Lung (tissue), 11 donors: ENCODE measurements at regions not wholly inside any gene's neighbourhood (a gene's known extent, or its start where the extent isn't known, plus 50 kb on each side); places are given as distances from the start of the nearest gene placed in this dataset.

Experiments
- ATAC-seq: fragments of 200-7000 bp; cut with Tn5 transposase; one replicate; pipeline ENCODE4 v1.9.1; 2020; ENCODE audit warnings: moderate number of reproducible peaks; ENCODE audit not compliant: insufficient read depth, low FRiP score
- DNase-seq, 3 donors: peaks; one replicate each; pipeline ENCODE4 v3.0.0-alpha.2; 2013 to 2017
- H3K27ac ChIP-seq, 2 donors: one replicate each; pipeline ENCODE4 v1.5.1; 2013; ENCODE audit warnings: mild to moderate bottlenecking in 2 of 2, moderate library complexity in 2 of 2, control low read depth in 1 of 2, inconsistent platforms in 1 of 2, low read depth in 1 of 2, low read length in 1 of 2
- H3K27me3 ChIP-seq, 3 donors: one replicate each; pipeline ENCODE4 v1.5.1; 2013; ENCODE audit warnings: low read length in 2 of 3; ENCODE audit not compliant: control insufficient read depth in 3 of 3, insufficient read depth in 3 of 3
- H3K36me3 ChIP-seq, 4 donors: one replicate each; pipeline ENCODE4 v1.5.1; 2013; ENCODE audit warnings: low read length in 4 of 4, mild to moderate bottlenecking in 1 of 4, moderate library complexity in 1 of 4; ENCODE audit not compliant: control insufficient read depth in 4 of 4, insufficient read depth in 4 of 4
- H3K4me1 ChIP-seq, 5 donors: one replicate each; pipeline ENCODE4 v1.5.1; 2013; ENCODE audit warnings: low read length in 5 of 5, mild to moderate bottlenecking in 2 of 5, moderate library complexity in 1 of 5; ENCODE audit not compliant: control insufficient read depth in 5 of 5, insufficient read depth in 5 of 5
- H3K4me3 ChIP-seq: one replicate; pipeline ENCODE4 v1.5.1; 2013; ENCODE audit warnings: mild to moderate bottlenecking, control low read depth, moderate library complexity
- H3K9ac ChIP-seq, 2 donors: one replicate each; pipeline ENCODE4 v1.5.1; 2013; ENCODE audit warnings: low read length in 2 of 2, control low read depth in 1 of 2; ENCODE audit not compliant: insufficient read depth in 1 of 2
- H3K9me3 ChIP-seq, 4 donors: one replicate each; pipeline ENCODE4 v1.5.1; 2013; ENCODE audit warnings: low read length in 3 of 4, mild to moderate bottlenecking in 1 of 4, moderate library complexity in 1 of 4; ENCODE audit not compliant: control insufficient read depth in 4 of 4, insufficient read depth in 3 of 4
- WGBS, 2 donors: extraction: QIAGEN DNeasy Blood & Tissue Kit; methylation state at CpG; one replicate each; pipeline ENCODE4 v1.1.7; 2013; 5-methylcytosine and 5-hydroxymethylcytosine counted together
- TF ChIP-seq, protein P1 (sequence below): IDR thresholded peaks from 2 replicates; pipeline ENCODE4 v1.5.1; 2012; ENCODE audit warnings: mild to moderate bottlenecking; ENCODE audit errors: control extremely low read depth, extremely low read depth
- donor health status: control.
- donor health status: control.
- donor health status: Bipolar disorder and iron deficiency.
- donor health status: healthy.
- donor health status: DM: yes; HTN: yes; CAD: no.

DNA sequence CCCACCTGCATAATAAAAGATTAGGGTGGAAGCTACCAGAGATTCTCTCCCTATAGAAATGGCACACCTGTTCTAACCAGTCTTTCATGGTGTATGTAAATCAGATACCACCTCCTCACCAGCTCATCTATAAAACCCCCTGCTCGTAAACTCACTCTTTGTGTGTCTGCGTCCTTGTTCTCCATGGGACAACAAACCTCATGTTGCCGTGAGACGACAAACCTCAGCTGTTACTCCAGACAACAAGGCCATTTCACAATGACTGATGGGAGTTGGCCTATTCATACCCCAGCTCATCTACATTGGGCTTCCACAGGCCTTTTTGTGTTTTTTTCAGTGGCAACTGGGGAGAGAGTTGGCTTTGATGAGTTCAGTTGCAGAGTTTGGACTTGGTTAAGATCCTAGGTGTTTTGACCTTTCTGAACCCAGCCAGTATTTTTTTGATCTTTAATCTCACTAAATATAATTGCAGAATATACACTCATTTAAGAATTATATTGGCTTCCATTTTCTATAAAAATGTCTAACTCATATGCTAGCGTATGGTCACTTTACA, 96.6 kb upstream of the LRIG1 start:
- Histone ChIP-seq H3K4me1 (peaks cover 0 to 6% (median 4%) of the 10 kb centered on the region in 5 donors), H3K9ac (no peak overlapping the region), H3K27ac (no peak overlapping the region), H3K9me3 (no peaks in the 10 kb centered on the region), H3K4me3 (no peak overlapping the region), H3K36me3 (no peaks in the 10 kb centered on the region), H3K27me3 (no peaks in the 10 kb centered on the region)
- ATAC-seq (no peak), DNase-seq (no peak)
- WGBS, 2 donors, result 86 to 92% methylated on average over 5 of the region's 5 CpGs
- TF ChIP-seq, protein P1, sequence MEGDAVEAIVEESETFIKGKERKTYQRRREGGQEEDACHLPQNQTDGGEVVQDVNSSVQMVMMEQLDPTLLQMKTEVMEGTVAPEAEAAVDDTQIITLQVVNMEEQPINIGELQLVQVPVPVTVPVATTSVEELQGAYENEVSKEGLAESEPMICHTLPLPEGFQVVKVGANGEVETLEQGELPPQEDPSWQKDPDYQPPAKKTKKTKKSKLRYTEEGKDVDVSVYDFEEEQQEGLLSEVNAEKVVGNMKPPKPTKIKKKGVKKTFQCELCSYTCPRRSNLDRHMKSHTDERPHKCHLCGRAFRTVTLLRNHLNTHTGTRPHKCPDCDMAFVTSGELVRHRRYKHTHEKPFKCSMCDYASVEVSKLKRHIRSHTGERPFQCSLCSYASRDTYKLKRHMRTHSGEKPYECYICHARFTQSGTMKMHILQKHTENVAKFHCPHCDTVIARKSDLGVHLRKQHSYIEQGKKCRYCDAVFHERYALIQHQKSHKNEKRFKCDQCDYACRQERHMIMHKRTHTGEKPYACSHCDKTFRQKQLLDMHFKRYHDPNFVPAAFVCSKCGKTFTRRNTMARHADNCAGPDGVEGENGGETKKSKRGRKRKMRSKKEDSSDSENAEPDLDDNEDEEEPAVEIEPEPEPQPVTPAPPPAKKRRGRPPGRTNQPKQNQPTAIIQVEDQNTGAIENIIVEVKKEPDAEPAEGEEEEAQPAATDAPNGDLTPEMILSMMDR, result no peak

DNA sequence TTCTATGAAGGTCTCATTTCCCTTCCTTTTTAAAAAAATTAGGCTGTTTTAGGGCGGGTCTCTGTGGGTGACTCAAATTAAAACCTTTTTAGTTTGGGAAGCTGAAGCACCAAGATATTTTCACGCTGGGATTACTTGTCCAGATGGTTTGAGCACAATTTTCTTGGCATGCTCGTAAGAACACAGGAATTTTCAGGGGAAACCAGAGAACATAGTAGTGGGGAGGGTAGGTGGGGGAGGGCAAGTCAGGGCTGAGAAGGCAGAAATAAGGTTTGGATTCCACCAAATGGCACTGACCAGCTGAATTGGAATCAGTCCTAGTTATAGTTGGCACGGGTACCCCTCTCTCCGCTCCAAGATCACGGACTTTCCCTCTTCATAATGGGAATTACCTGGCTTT, 97.3 kb upstream of the LRIG1 start:
- Histone ChIP-seq H3K9ac (no peak overlapping the region), H3K4me3 (no peak overlapping the region), H3K27ac (no peak overlapping the region), H3K9me3 (no peaks in the 10 kb centered on the region), H3K36me3 (no peaks in the 10 kb centered on the region), H3K27me3 (no peaks in the 10 kb centered on the region), H3K4me1 (peaks cover 0 to 4% (median 0%) of the 10 kb centered on the region in 5 donors)
- no peak for DNase-seq
- no peak for ATAC-seq
- TF ChIP-seq, protein P1, result no peak
- 80 to 87% methylated on average over 6 of the region's 6 CpGs for WGBS, 2 donors

DNA sequence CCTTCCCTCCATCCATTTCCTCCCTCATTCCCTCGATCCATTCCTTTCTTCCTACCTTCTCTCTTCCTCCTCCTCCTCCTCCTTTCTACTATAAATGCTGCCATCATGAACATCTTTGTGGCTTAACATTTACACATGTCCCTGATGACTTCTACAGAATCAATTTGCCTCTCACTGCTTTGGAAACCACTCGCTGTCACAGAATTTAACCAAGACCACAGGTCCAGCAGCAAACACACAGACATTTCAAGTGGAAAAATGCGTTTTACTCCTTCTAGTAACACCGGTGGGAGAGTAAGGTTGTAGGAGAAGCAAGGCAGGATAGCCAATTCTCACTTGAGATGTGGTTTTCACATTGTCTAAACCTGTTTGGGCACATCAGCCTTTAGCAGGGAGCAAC, 101.4 kb upstream of the LRIG1 start:
- no peaks in the 10 kb centered on the region for H3K9me3 ChIP-seq
- no peaks in the 10 kb centered on the region for H3K27me3 ChIP-seq
- WGBS, 2 donors, result 75 to 92% methylated on average over 4 of the region's 4 CpGs
- no peak overlapping the region for H3K27ac ChIP-seq
- H3K9ac ChIP-seq, result no peak overlapping the region
- H3K4me3 ChIP-seq, result no peak overlapping the region
- TF ChIP-seq, protein P1, result no peak
- no peak for DNase-seq
- H3K36me3 ChIP-seq, result no peaks in the 10 kb centered on the region
- peaks cover 0 to 4% (median 0%) of the 10 kb centered on the region in 5 donors for H3K4me1 ChIP-seq
- ATAC-seq, result no peak

DNA sequence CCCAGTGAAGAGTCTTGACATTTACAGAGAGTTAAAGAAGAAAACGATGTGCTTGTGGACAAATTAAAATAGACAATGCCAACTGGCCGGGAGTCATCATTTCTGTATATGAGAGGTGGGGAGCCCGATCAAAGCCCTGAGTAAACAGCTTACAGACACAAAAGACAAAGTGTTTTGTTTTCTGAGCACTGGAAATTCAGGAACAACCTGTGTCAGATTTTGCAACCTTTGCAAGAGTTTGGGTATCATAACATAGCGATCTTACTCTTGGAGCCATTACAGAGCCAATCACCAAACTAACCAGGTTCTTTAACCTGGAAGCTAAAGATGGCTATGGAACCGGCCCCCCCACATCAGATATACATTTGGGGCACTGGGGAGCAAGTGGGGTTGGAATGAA, 101.9 kb upstream of the LRIG1 start:
- DNase-seq, result no peak
- 77 to 85% methylated on average over 5 of the region's 5 CpGs for WGBS, 2 donors
- no peak for ATAC-seq
- no peak overlapping the region for H3K27ac ChIP-seq
- no peaks in the 10 kb centered on the region for H3K9me3 ChIP-seq
- H3K4me1 ChIP-seq, result peaks cover 0 to 4% (median 0%) of the 10 kb centered on the region in 5 donors
- H3K27me3 ChIP-seq, result no peaks in the 10 kb centered on the region
- no peak overlapping the region for H3K4me3 ChIP-seq
- H3K36me3 ChIP-seq, result no peaks in the 10 kb centered on the region
- TF ChIP-seq, protein P1, result no peak
- H3K9ac ChIP-seq, result no peak overlapping the region
